A673 (cell line): ENCODE measurements at regions not wholly inside any gene's neighbourhood (a gene's known extent, or its start where the extent isn't known, plus 50 kb on each side); places are given as distances from the start of the nearest gene placed in this dataset.

Experiments used
- EZH2 ChIP-seq: fragments of 200-600 bp; sonication (generic); IDR thresholded peaks from 2 replicates; pipeline ENCODE4 v1.6.1; 2017; ENCODE audit warnings: borderline replicate concordance, low read depth, mild to moderate bottlenecking, mixed read lengths, antibody characterized with exemption, low read length; ENCODE audit not compliant: poor library complexity, severe bottlenecking
- TF ChIP-seq, protein P1 (sequence below): fragments of 300-800, 200-600 bp; sonication (generic); conservative IDR thresholded peaks from 2 replicates; pipeline ENCODE4 v1.5.1; 2017; ENCODE audit warnings: low read depth, mild to moderate bottlenecking, antibody characterized with exemption, low read length, moderate library complexity, mixed read lengths

DNA sequence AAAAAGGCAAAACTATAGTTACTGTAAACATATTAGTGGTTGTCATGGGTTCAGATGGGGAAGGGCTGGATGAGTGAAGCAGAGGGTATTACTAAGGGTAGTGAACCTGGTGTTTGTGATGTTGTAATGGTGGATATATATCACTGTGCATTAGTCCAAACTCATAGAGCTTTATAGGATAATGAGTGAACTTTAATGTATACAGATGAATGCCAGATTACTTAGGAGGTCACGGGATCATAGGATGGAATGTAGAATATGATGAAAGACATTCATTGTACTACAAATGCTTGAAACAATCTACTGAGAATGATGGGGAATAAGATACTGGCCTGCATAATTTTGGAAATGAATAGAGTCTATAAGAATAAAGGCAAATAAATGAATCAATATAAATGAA is 226.7 kb upstream of the ZNF804A start:
- TF ChIP-seq, protein P1, sequence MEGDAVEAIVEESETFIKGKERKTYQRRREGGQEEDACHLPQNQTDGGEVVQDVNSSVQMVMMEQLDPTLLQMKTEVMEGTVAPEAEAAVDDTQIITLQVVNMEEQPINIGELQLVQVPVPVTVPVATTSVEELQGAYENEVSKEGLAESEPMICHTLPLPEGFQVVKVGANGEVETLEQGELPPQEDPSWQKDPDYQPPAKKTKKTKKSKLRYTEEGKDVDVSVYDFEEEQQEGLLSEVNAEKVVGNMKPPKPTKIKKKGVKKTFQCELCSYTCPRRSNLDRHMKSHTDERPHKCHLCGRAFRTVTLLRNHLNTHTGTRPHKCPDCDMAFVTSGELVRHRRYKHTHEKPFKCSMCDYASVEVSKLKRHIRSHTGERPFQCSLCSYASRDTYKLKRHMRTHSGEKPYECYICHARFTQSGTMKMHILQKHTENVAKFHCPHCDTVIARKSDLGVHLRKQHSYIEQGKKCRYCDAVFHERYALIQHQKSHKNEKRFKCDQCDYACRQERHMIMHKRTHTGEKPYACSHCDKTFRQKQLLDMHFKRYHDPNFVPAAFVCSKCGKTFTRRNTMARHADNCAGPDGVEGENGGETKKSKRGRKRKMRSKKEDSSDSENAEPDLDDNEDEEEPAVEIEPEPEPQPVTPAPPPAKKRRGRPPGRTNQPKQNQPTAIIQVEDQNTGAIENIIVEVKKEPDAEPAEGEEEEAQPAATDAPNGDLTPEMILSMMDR, result no peak
- TF ChIP-seq EZH2, result no peak
